ENCODE measurements at regions not wholly inside any gene's neighbourhood (a gene's known extent, or its start where the extent isn't known, plus 50 kb on each side); places are given as distances from the start of the nearest gene placed in this dataset.

DNA sequence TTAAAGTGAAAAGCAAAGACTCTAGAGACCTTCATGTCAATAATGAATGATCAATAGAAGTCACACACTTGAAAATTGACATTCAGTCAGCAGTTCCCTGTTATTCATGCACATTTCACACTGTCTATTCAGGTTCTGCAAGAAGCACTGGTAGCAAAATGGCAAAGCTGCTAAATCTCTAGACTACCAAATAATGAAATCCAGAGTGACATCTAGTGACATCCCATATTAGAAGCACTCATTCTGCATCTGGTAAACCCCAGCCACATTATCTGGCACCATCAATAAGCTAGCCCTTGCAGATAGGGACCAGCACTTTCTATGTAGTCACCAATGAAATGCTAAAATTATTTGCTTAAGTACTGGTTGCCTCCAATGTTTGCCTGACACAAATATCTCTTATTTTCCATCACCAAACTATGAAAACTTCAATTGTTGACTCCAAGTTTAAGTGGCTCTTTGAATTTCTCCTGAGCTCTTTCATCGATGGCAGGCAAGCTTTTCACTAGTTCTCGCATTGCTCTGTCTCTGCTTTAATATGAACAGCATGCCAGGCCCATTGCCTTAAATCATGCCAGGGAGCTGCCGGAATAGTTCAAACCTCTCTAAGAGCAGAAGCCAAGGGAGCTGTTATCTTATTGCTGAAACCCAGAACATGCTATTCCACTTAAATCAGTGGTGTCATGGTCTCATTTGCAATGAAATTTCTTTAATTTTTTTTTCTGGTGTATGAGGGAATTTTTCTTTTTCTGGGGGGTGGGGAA lies 409.9 kb downstream of the MZT1 start:
- peak in 1 of 2 experiments; percentile 25 for DNase-seq

DNA sequence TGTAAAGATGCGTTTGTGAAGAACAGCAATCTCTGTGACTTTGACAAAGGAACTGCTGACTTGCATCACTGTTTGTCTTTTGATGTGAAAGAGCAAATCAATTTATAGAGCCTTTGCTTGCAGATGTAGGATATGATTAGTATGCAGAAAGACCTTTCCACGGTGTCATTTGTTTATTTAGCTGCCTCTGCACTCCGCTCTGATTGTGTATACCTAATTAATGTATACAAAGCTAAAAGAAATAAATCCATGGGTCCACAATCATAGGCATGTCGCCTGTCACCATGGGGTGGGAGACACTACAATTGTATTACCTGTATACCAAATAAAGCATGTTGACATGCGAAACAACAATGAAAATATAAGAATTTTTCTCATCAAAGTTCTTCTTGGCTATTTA lies 410.7 kb downstream of the MZT1 start:
- DNase-seq: peak; percentile 76 to 88

DNA sequence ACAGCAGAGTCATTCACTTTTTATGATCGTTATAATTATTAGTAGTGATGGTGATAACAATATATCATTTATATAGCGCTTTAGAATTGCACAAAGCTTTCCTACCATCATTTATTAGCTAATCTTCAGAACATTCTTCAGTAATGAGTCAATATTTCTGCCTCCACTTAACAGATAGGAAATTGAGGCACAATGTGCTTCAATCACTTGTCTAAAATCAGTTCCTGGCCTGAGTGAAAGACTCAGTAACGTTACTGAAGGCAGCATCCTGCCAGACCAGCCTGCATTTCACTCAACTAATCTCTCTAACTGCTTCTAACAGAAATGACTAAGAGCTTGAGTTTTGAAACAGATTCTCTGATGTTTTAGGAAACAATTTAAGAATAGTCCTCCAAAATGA lies 412.1 kb downstream of the MZT1 start:
- no peak for DNase-seq

DNA sequence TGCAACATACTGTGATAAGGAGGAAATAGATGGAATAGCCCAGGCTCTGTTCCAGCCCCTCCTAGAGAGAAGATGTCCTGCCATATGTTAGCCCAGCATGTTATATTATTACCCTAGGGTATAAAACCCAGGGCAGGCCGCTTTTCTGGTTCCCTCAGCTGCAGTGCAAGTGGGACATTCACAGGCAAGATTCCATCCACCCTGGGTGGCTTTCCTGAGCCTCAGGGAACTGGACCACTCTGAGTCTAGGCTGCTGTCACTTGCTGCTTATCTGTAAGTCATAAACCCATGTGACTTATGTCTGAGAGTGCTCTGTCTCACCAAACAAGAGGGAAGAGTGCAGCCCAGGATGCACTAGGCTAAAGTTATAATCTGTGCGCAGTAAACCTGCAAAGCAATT lies 413.2 kb downstream of the MZT1 start:
- DNase-seq: no peak

DNA sequence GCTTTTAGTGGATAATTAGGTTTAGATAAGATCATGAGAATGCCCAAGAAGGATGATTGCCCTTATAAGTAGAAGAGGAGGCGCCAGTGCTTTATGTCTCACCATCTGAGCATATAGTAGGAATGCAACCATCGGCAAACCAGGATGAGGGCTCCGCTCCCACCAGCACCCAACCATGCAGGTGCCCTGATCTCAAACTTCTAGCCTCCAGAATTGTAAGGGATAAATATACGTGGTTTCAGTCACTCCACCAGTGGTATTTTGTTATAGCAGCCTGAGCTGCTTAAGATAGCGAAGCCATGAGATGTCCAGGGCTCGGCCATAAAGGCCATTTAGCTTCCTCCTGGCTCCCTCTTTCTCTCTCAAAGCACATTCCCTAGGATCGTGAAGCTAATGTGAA lies 413.9 kb downstream of the MZT1 start:
- no peak for DNase-seq

DNA sequence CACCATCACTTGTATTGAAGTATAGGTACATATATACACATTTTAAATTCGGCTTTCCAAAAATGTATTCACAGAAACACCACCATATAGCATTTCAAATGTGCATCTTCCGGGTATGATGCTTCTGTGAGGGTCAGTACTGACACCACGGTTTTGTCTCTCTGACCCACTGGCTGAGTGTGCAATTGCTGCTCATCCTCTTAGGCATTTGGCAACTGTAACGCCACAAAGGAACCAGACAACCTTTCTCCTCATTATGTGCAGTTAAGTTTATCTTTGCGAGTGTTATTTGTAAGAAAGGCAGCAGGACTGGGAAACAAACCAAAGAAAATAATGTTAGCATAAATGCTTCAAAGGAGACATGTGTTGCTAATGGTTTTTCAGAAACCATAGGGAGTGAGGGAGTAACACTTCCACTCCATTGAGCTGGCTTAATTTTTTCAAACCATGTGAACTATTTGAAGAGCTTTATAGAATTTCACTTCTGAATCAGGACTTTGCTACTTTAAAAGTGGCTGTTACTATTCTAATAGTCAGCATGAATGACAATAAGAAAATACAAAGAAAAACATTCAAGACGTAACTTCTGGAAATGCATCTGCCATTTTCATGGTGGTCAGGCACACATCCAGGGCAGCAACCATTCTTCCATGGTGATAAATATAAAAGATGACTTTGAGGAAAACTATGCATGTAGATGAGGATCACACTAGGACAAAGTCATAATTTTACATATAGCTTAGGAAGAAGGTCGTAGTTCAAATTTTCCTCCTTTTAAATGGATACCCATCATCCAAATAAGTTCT lies 423.3 kb downstream of the MZT1 start:
- no peak for DNase-seq

DNA sequence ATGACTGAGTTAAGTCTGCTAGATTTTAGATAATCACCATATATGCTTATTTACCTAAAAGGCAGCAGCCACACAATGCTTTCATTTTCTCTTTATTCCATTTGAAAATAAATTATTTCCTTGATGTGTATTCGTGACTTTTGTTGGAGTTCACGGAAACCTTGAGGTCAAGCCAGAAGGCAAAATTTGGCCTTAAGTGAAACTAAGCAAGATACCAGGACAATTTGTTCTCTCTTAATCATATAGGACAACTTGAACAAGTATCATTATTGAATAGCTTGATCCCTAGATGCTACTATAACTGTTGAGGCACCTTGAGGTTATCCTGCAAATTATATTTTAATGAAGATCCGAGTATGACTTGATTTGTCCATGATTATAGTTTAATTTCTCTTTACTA lies 429.2 kb upstream of the DACH1 start:
- no peak for DNase-seq

DNA sequence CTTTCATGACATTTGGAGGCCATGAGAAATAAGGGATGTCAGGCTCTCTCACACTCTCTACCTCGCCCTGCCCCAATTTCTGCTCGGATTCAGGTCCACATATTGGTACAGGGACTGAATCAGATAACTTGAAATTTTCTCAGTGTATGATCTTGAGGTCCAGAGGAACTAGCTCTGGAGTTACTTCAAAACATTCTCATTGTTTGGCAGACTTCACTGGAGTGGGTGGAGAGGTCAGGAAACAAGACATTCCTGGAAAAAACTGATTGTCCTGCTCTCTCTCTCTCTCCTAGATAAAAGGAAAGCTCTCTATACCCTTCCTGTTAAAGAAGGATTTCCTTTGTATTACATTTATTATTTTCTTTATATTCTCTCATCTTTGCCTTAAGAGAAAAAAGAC lies 428.1 kb upstream of the DACH1 start:
- no peak for DNase-seq

DNA sequence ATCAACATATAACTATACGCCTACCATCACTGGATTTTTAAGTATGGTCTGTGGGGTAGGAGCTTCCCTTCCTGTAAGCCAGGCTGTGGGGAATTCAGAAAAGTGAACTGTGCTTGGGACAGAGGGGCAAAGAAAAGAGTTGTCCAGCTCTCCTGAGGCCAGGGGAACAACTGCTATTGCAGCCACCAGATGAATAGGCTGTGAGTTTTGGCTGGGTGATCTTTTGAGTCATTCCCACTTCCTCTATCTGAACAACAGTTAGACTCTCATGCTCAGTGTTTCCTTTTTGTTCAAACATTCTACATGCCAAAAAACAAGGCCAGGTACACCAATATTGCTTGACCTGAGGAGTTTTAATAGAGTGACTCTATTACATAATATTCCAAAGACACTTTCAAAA lies 426.2 kb upstream of the DACH1 start:
- no peak for DNase-seq

DNA sequence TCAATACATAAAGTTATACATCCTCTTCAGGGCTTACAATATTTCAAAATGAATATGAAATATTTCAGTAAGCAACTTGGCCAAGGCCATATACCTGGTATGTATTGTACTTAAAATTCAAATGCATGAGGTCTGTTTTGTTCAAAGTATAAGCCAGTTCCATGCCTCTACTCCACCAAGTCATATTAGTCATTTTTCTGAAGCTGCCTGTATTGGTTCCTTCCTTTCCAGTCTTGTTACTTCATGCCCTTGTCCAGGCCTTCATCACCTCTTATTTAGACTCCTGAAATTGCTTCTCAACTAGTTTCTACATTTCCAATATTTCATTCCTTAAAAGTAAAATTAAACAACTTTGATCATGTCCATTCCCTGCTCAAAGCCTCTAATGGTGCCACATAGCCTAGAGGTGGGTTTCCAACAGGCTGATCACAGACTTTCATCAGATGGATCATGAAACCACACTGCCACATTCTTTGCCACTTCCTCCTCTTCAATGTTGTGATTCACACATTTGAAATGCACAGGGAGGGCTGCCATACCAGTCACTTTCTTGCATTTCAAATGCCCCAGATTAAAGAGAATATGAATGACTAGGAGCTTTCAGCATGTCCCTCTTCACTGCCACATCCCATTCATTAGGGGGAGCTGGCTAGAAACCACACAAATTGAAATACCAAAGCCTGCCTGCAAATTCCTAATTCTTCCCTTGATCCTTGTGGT lies 424.1 kb upstream of the DACH1 start:
- no peak for DNase-seq

DNA sequence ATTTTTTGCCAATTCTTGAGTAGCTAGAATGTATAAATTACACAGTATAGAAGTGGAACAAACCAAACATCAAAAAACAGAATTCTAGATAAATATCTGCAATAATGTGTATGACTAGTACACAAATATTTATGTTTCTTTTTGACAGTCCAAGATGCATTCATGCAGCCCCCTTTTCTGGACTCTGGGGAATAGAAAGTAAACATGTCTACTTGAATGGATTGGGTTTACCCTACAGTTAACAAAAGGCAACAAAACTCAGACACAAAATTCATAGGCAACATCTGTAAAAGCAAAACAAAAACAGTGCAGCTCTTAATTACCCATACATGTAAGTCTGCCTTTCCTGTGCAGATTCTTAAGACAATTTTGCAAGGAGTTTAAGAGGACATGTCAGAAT lies 419.4 kb upstream of the DACH1 start:
- no peak for DNase-seq

DNA sequence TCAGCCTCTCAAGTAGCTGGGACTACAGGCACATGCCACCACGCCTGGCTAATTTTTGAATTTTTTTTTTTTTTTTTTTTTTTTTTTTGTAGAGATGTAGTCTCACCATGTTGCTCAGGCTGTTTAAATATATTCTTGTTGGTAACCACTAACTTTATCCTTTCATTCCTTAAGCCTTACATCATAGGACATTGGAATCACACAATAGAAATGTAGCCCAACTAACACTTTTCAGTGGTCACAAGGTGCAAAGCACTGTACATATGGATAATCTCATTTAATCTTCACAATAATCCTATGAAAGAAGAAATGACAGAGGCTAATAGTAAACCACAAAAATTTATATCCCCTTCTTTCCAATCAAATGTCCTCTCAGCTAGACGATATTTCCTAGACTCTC lies 417.8 kb upstream of the DACH1 start:
- DNase-seq: no peak

DNA sequence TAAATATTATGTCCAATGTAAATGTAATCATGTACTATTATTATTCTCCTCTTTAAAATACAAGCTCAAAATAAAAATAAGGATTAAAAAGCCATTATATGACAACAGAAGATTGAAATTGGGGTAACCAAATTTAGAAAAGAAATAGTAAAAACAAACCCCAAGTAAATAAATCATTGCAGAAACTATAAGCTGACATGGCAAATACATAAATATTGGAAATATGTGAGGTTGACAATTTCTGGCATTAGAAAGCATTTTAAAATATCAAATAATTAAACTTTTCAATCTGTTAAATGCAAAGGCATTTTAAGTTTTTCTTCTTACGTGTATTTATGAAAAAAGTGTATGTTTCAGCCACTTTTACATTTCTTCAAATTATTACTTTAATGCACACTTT lies 394.7 kb upstream of the DACH1 start:
- no peak for DNase-seq

DNA sequence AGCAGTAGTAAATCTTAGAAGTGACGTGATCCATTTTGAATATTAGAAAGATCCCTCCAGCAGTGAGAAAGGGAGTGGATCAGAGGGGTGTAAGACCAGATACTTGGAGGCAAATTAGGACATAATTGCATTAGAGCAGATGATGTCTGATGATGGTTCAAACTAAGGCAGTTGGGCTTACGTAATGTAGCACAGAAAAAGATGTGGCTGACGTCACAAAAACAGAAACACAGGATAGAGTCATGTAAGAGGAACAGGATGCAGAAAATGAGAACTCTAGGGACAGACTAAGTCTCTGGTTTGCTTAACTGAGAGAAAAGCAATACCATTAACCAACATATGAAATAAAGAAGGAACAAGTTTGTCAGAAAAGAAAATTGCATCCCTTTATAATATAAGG lies 392.5 kb upstream of the DACH1 start:
- no peak for DNase-seq

DNA sequence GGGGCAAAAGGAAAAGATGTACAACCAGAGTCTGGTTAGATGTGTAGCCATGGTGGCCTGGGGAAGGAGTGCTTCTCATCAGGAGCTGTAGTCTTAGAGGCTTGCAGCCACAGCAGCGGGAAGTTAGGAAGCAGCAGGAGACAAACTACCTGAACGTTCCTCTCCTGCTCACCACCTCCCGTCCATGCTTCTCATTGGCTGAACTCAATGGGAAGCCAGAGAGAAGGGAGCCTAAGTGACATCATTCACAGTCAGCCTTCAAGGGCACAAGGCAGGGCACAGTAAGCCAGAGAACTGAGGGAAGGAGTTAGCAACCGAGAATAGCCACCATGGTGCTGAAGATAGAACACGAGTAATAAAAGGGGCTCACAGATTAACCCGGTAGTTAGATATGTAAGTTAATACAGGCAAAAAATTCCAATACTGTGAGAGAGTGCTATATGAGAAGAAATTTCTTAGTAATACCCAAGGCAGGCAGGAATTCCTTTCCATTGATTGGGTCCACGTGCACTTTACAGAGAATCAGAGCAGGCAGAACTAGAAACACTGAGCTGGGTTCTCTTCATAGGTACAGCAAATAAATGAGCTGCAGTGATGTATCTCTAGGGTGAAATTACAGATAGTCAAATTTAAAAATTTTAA lies 391.5 kb upstream of the DACH1 start:
- DNase-seq: no peak

DNA sequence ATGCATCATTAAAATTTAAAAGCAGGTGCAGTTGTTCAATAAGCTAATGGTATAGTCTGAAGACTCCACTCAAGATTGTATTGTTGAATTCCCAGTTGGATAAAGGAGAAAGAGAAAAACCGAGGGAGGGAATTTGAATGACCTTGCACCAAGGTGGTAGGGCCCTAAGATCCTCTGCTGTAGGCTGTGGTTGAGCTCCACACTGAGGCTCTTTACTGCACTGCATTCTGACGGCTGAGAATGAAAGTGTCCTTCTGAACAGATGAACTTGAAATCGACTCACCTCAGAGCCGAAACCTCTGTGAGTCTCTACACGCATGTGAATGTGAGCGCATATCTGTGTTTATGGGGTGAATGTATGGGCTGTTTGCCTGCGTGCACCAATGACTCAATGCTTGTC lies 388.9 kb upstream of the DACH1 start:
- peak; percentile 5 to 6 for DNase-seq

DNA sequence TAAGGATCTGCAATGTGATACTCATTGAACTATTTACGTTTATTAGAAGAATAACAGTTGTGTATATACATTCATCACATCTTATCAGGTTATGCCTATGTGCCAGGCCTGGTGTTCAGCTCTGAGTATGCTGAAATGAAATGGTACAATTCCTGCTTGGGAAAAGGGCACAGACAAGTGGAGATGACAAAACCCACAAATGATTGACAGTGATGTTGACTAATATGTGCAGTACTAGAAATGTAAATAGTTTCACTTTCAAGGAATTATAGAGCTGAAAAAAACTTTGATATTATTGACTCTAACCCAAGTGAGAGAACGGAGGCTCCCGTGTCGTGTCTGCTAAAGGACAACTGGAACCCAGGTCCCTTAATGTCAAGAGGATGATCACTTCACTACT lies 386.8 kb upstream of the DACH1 start:
- DNase-seq: no peak

DNA sequence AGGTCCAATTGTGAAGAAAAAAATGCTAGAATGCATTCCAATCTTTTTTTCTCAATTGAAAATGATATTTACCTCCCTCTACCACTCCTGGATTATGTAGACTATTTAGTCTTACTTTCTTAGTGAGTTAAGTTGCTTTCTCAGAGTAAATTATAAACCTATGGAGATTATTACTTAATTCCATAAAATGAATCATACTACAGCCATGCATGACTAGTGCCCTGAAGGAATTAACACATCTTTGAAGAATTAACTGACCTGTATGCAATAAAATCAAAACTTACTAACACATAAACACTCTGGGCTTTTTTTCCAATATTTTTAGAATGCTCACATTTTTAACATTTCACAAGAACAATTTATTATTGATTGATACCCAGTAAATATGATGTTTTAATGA lies 379.4 kb upstream of the DACH1 start:
- no peak for DNase-seq

DNA sequence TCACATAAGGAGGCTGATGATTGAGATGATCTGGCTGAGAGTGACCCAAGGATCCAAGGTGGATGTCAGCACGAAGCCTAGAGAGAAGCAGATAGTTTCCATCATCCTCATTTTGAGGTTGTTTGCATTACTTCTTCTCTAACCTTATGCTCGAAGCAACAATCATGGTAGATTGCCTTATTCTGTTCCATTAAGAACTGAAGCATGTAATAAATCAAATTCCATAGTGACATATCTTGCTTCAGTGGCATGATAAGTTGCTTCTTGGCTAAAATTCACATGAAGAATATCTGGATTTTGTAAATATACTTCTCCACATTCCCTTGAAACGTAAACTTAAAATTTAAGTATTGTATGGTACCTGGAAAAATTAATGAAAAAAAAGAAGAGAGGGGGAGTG lies 377.8 kb upstream of the DACH1 start:
- DNase-seq: no peak

DNA sequence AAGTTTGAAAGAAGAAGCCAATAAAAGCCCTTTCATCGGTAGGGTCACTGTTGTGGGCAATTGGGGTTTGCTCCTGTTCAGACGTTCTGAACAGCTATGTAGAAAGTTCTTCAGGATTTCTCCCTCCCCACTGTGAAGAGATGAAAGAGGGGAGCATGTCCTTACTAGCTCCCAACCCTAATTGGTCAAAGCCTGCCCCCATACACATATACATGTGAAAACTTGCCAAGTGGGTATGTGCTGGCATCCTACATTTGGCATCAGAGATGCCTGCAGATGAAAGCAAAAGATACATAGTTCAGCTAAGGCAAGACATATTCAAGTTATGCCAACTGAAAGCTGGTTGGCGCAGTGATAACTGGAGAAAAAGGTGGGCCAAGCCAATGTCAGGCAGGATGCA lies 363.1 kb upstream of the DACH1 start:
- DNase-seq: no peak

DNA sequence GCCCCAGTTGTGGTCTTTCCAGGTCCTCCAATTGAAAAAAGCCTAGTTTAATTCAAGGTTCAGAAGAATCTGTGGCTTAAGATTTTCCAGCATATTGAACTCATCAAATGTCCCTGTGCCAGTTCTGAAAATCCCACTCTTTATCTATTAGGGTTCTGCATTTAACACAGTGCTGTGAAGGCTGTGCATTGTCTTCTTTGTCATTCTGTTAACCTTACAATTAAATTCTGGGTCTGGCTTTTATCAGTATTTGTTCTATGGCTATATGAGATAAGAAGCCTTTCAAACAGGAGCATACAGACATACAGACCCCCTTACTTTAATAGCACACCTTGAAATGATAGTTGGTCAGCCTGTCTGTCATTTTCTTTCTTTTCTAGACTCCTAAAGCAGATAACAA lies 362.1 kb upstream of the DACH1 start:
- no peak for DNase-seq

DNA sequence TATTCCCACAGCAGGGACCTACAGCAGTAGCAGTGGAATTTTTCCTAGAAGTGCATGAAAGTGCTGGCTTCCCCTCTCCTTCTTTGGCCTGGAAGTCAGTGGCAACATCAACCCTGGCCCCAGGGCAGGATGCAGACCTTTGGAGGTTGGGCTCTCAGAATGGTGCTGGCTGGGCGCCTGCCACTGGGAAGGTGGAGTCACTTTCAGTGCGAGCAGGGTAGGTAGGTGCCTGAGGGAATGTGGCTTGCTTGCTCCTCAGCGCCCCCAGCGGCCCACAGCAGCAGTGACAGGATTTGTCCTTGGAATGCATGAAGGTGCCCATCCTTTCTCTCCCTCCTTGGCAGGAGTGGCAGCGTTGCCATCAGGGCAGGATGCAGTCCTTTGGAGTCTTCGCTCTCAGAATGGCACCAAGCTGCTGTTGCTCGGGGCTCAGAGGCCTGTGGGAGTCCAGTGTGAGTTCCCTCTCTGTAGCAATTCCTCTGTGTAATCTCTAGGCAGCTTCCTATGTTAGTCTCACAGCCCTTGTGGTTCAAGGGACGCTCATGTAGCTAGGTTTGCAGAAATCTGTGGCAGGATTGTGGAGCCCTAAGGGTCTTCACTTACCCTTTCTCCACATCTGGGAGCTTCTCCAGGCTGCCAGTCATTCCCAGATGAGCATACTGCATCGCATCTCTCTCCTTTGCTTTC lies 354.4 kb upstream of the DACH1 start:
- no peak for DNase-seq

DNA sequence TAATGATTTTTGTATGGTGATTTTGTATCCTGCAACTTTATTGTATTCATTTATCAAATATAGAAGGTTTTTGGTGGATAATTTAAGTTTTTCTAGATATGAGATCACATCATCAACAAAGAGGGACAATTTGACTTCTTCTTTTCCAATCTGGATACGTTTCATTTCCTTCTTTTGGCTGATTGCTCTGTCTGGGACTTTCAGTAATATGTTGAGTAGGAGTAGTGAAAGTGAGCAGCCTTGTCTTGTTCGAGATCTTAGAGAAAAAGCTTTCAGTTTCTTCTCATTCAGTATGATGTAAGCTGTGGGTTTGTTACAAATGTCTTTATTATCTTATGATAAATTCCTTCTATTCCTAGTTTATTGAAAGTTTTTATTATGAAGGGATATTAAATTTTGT lies 352.0 kb upstream of the DACH1 start:
- no peak for DNase-seq
